NCI-H1694 (cell line): ENCODE measurements at regions not wholly inside any gene's neighbourhood (a gene's known extent, or its start where the extent isn't known, plus 50 kb on each side); places are given as distances from the start of the nearest gene placed in this dataset.
"Not testable (repeated sequence)": the region's sequence is repeated elsewhere in the genome, so short reads cannot be mapped to it uniquely, and the experiment has no call there.

Experiments used
- DNase-seq: peaks from one replicate; lab custom pipeline; 2025; lab: John Stamatoyannopoulos, UW

- no peak for DNase-seq
Observed at GRCh38 chr10:28444031-28444430, 88.9 kb upstream of the WAC start.

GRCh38 chr10:28445516-28445915, 87.4 kb upstream of the WAC start:
- no peak for DNase-seq

GRCh38 chr10:28449382-28449781, 83.5 kb upstream of the WAC start:
- DNase-seq, result no peak

GRCh38 chr10:28449926-28450325, 83.0 kb upstream of the WAC start:
- DNase-seq, result no peak

- no peak for DNase-seq
Observed at GRCh38 chr10:28453926-28454325, 79.0 kb upstream of the WAC start.

GRCh38 chr10:28457110-28457509, 75.8 kb upstream of the WAC start:
- no peak for DNase-seq

- not testable (repeated sequence) for DNase-seq
Observed at GRCh38 chr10:28457873-28458272, 75.0 kb upstream of the WAC start.

- no peak for DNase-seq
Observed at GRCh38 chr10:28459453-28460144, 73.3 kb upstream of the WAC start.

GRCh38 chr10:28463141-28463540, 69.8 kb upstream of the WAC start:
- no peak for DNase-seq

- peak; percentile 63 for DNase-seq
Observed at GRCh38 chr10:28463676-28464395, 69.1 kb upstream of the WAC start.

- DNase-seq, result no peak
Observed at GRCh38 chr10:28467615-28468014, 65.3 kb upstream of the WAC start.

- DNase-seq, result no peak
Observed at GRCh38 chr10:28468707-28469483, 64.0 kb upstream of the WAC start.

GRCh38 chr10:28470873-28471651, 61.9 kb upstream of the WAC start:
- no peak for DNase-seq

- DNase-seq, result no peak
Observed at GRCh38 chr10:28471652-28472050, 61.3 kb upstream of the WAC start.

- no peak for DNase-seq
Observed at GRCh38 chr10:28478646-28479045, 54.3 kb upstream of the WAC start.

- DNase-seq, result no peak
Observed at GRCh38 chr10:28479425-28479865, 53.5 kb upstream of the WAC start.

- no peak for DNase-seq
Observed at GRCh38 chr10:28479927-28480627, 52.8 kb upstream of the WAC start.

- DNase-seq, result no peak
Observed at GRCh38 chr10:28480628-28480965, 52.3 kb upstream of the WAC start.

- DNase-seq, result not testable (repeated sequence)
Observed at GRCh38 chr10:28481346-28481745, 51.6 kb upstream of the WAC start.

GRCh38 chr10:28481968-28482367, 51.0 kb upstream of the WAC start:
- DNase-seq, result no peak
